ENCODE measurements at regions not wholly inside any gene's neighbourhood (a gene's known extent, or its start where the extent isn't known, plus 50 kb on each side); places are given as distances from the start of the nearest gene placed in this dataset.

DNA sequence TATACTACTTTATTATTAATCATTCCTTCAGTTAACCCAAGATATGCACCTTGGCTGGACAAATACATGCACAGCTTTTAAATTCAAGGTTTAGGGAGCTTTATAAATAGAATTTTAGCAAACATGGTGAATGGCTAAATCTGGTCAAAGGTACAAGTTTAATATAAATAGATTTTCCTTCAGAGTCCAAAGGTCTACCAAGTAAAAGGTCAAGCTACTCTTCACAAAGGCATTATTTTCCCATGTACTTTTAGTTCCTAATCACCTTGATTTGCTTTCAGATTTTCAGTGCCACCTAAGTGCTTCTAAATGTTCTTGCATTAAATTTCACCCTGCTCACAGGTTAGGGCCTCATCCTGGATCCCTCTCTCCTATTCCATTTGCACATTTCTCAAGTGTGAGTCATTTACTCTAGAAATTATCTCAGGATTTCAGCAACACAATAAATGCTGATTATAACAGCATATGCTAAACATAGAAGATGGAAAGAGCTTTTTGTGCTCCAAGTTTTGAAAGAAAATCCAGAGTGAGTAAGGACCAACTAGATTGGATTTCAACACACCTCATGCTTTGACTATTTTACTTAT, 459.4 kb upstream of the ITGA1 start:
- H3K27ac ChIP-seq = no peak overlapping the region
- H3K4me1 ChIP-seq = no peaks in the 10 kb centered on the region
- no peaks in the 10 kb centered on the region for H3K9me3 ChIP-seq
- TF ChIP-seq CTCF (IDR thresholded peaks at IDR 0.05) (no peak), POLR2A (IDR thresholded peaks at IDR 0.05) (no peak)
- no peaks in the 10 kb centered on the region for H3K27me3 ChIP-seq
- intact Hi-C loops (cut with DNase I) = no loop called here
- no peak overlapping the region for H3K4me3 ChIP-seq (replicated peaks in 1 of 3)
- DNase-seq = no peak
- no peaks in the 10 kb centered on the region for H3K36me3 ChIP-seq

DNA sequence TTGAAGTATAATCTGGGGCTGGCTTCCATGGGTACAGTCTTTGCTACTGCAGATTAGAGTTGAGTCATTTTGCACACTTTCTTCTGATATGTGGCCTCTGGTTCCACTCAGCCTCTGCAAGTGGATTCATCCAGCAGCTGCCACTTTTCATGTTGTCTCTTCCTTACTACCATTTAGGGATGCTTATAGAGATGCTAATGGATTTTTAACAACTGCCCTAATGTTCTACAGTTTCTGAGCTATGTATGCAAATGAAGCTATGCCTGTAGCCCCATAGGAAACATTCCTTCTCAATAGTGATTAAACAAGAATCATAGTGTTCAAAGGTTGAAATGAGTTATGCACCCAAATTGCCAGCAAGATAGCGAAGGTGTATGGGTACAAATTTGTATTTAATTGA, 456.0 kb upstream of the ITGA1 start:
- DNase-seq = no peak
- H3K36me3 ChIP-seq = no peaks in the 10 kb centered on the region
- intact Hi-C loops (cut with DNase I) = no loop called here
- TF ChIP-seq POLR2A (IDR thresholded peaks at IDR 0.05) = no peak
- 95 to 100% methylated on average over 1 of the region's 1 CpG for WGBS, 2 donors
- no peaks in the 10 kb centered on the region for H3K27me3 ChIP-seq
- no peak overlapping the region for H3K4me3 ChIP-seq (replicated peaks in 1 of 3)
- H3K27ac ChIP-seq = no peak overlapping the region
- H3K4me1 ChIP-seq = no peaks in the 10 kb centered on the region
- H3K9me3 ChIP-seq = no peaks in the 10 kb centered on the region

GRCh38 chr5:52334367-52334766, 453.3 kb upstream of the ITGA1 start:
- intact Hi-C loops (cut with DNase I) = no loop called here
- DNase-seq = no peak
- Histone ChIP-seq H3K4me1 (no peaks in the 10 kb centered on the region), H3K27ac (no peak overlapping the region), H3K9me3 (no peaks in the 10 kb centered on the region), H3K27me3 (no peaks in the 10 kb centered on the region), H3K4me3 (replicated peaks in 1 of 3) (no peak overlapping the region), H3K36me3 (no peaks in the 10 kb centered on the region)
- WGBS, 2 donors = 23 to 31% methylated on average over 5 of the region's 5 CpGs
- TF ChIP-seq CTCF (IDR thresholded peaks at IDR 0.05) (no peak), POLR2A (IDR thresholded peaks at IDR 0.05) (no peak)

DNA sequence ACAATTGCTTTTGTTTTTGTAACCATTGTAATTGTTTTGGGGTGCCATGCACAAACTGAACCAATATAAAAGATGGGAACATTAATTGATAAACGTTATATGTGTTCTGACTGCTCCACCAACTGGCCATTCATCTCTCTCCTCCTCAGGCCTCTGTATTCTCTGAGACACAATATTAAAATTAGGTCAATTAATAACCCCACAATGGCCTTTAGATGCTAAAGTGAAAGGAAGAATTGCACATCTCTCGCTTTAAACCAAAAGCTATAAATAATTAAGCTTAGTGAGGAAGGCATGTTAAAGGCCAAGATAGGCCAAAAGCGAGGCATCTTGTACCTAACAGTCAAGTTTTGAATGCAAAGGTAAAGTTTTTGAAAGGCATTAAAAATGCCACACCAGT, 448.4 kb upstream of the ITGA1 start:
- TF ChIP-seq CTCF (IDR thresholded peaks at IDR 0.05) (no peak), POLR2A (IDR thresholded peaks at IDR 0.05) (no peak)
- H3K4me1 ChIP-seq = no peaks in the 10 kb centered on the region
- intact Hi-C loops (cut with DNase I) = no loop called here

DNA sequence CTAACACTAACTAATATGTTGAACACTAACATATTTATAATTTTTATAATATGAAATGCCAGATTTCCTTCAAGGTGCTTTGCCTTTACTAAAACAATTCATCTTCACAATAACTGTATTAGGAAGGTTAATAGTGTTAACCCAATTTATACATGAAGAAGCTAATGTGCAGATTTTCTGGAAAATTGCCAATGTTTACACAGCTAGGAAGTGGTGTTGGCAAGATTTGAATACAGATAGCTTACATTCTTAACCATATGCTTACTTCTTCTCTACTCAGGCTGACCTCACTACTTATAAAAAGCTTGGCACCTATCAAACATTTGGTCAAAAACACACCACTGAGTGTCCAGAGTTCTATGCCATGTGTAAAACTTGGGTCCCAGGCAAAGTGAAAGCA, 445.4 kb upstream of the ITGA1 start:
- H3K36me3 ChIP-seq = no peaks in the 10 kb centered on the region
- no peak for TF ChIP-seq CTCF (IDR thresholded peaks at IDR 0.05)
- no peak for TF ChIP-seq POLR2A (IDR thresholded peaks at IDR 0.05)
- no peak for DNase-seq
- no peak overlapping the region for H3K4me3 ChIP-seq (replicated peaks in 1 of 3)
- H3K27ac ChIP-seq = no peak overlapping the region
- no peaks in the 10 kb centered on the region for H3K9me3 ChIP-seq
- H3K27me3 ChIP-seq = no peaks in the 10 kb centered on the region
- no peaks in the 10 kb centered on the region for H3K4me1 ChIP-seq
- intact Hi-C loops (cut with DNase I) = no loop called here

More for the DNA sequence above, 448.4 kb upstream of the ITGA1 start:
- DNase-seq = no peak
- Histone ChIP-seq H3K4me3 (replicated peaks in 1 of 3) (no peak overlapping the region), H3K36me3 (no peaks in the 10 kb centered on the region), H3K9me3 (no peaks in the 10 kb centered on the region), H3K27ac (no peak overlapping the region), H3K27me3 (no peaks in the 10 kb centered on the region)
- 85 to 92% methylated on average over 3 of the region's 3 CpGs for WGBS, 2 donors
